ENCODE measurements at regions not wholly inside any gene's neighbourhood (a gene's known extent, or its start where the extent isn't known, plus 50 kb on each side); places are given as distances from the start of the nearest gene placed in this dataset.

GRCh38 chr20:11604339-11604738, 313.4 kb upstream of the BTBD3 start:
- Histone ChIP-seq H3K4me3 (ENCODE audit: extremely low read depth in 1 of 4, insufficient read depth in 2 of 4, low read depth in 3 of 4, low read length in 4 of 4) (no peak overlapping the region), H3K56ac (replicated peaks; ENCODE audit: insufficient read length, low read depth, low read length) (no peak overlapping the region), H2BK12ac (ENCODE audit: low read depth, low read length) (no peak overlapping the region), H3K4ac (replicated peaks; ENCODE audit: insufficient read length, low read depth, low read length) (no peak overlapping the region), H3K4me2 (ENCODE audit: insufficient read depth in 1 of 2, low read depth in 2 of 2, low read length in 2 of 2) (no peak overlapping the region), H3K9ac (replicated peaks in 1 of 4; ENCODE audit: extremely low read depth in 1 of 4, low read depth in 3 of 4, low read length in 3 of 4) (no peak overlapping the region), H3K36me3 (ENCODE audit: control insufficient read depth in 2 of 4, insufficient read depth in 4 of 4, low read length in 3 of 4) (no peaks in the 10 kb centered on the region), H3K18ac (ENCODE audit: extremely low read depth, low read length) (no peak overlapping the region), H4K20me1 (replicated peaks in 1 of 2; ENCODE audit: control insufficient read depth in 1 of 2, insufficient read depth in 2 of 2, low read length in 2 of 2) (no peaks in the 10 kb centered on the region), H3K27ac (ENCODE audit: low read depth, low read length) (no peak overlapping the region), H2AK5ac (ENCODE audit: low read depth, low read length) (no peak overlapping the region), H2BK20ac (ENCODE audit: low read length) (no peak overlapping the region), H3K79me1 (ENCODE audit: low read depth, low read length) (no peaks in the 10 kb centered on the region), H2BK5ac (ENCODE audit: low read depth, low read length) (no peak overlapping the region), H3K23me2 (ENCODE audit: low read depth, low read length) (no peaks in the 10 kb centered on the region), H3K9me3 (ENCODE audit: insufficient read depth in 2 of 2, low read depth in 1 of 2, low read length in 1 of 2) (no peaks in the 10 kb centered on the region; a peak in 1 of 4 replicates), H3K14ac (ENCODE audit: insufficient read length) (no peak overlapping the region), H2AFZ (ENCODE audit: low read length) (no peak overlapping the region), H4K5ac (ENCODE audit: insufficient read length, low read depth, low read length) (no peak overlapping the region), H2BK120ac (replicated peaks; ENCODE audit: low read depth, low read length) (no peak overlapping the region), H2BK15ac (ENCODE audit: low read length) (no peak overlapping the region), H3K23ac (ENCODE audit: insufficient read length) (no peak overlapping the region), H4K8ac (ENCODE audit: extremely low read depth, insufficient read depth, low read length) (no peak overlapping the region), H4K91ac (replicated peaks; ENCODE audit: insufficient read length, low read length) (no peak overlapping the region), H3K79me2 (ENCODE audit: control insufficient read depth in 1 of 2, insufficient read depth in 2 of 2, low read length in 2 of 2) (no peaks in the 10 kb centered on the region), H3K4me1 (replicated peaks in 1 of 4; ENCODE audit: control insufficient read depth in 3 of 4, insufficient read depth in 4 of 4, low read length in 3 of 4) (no peaks in the 10 kb centered on the region), H3K27me3 (replicated peaks in 1 of 4; ENCODE audit: control insufficient read depth in 3 of 4, extremely low read depth in 1 of 4, insufficient read depth in 3 of 4, low read length in 3 of 4) (peaks cover 0 to 1% (median 0%) of the 10 kb centered on the region in 4 experiments; a peak in 1 of 7 replicates)
- no peak for DNase-seq (ENCODE audit: low read depth in 1 of 2, low spot score in 2 of 2)
- 83% methylated on average over 1 of the region's 1 CpG; no CpG with 5 or more reads in 1 of the 2 experiments for WGBS, 2 experiments (ENCODE audit: extremely low coverage in 1 of 2, insufficient coverage in 1 of 2, insufficient read length in 1 of 2, insufficient replicate concordance in 2 of 2, low coverage in 1 of 2, low lambda C conversion rate in 2 of 2, missing lambda C conversion rate in 1 of 2)
- CTCF ChIA-PET (ENCODE audit: partially characterized antibody), result interaction anchor here (0.6 to 1.1 kb wide), 3 partner anchors 18 to 841 kb away, joined by 3 read pairs; no protein-coding TSS in a partner anchor
- FAIRE-seq, result no peak
- POLR2A ChIA-PET (ENCODE audit: partially characterized antibody), result no interaction called here
- no peak for TF ChIP-seq EZH2 (IDR thresholded peaks at IDR 0.05; ENCODE audit: low read depth, low read length, severe bottlenecking)
- TF ChIP-seq MAFK (IDR thresholded peaks at IDR 0.05; ENCODE audit: low read depth, low read length), result no peak
- TF ChIP-seq ZNF274 (IDR thresholded peaks at IDR 0.05; ENCODE audit: borderline replicate concordance, extremely low read depth, low read length), result no peak
- TF ChIP-seq CHD1 (IDR thresholded peaks at IDR 0.05; ENCODE audit: low read depth, low read length), result no peak

Measured in H1 (cell line).